Body of pancreas (tissue), 4 donors: ENCODE measurements at regions not wholly inside any gene's neighbourhood (a gene's known extent, or its start where the extent isn't known, plus 50 kb on each side); places are given as distances from the start of the nearest gene placed in this dataset.

Experiments used
- ATAC-seq: fragments of 150-250 bp; one replicate; pipeline ENCODE4 v1.9.1; 2016
- DNase-seq, 4 donors: peaks; one replicate each; pipeline ENCODE4 v3.0.0-alpha.2; 2019
- H3K27ac ChIP-seq, 4 donors: fragments of 200-600 bp; sonication (generic); 1 replicate in 3 of 4; 2 replicates in 1 of 4; pipeline versions ENCODE4 v1.5.1 to v1.6.1; 2016 to 2019; ENCODE audit warnings: mild to moderate bottlenecking in 1 of 4, mixed read lengths in 1 of 4, moderate library complexity in 1 of 4
- H3K27me3 ChIP-seq, 2 donors: fragments of 200-600 bp; sonication (generic); one replicate each; pipeline ENCODE4 v1.6.0; 2016; ENCODE audit warnings: mild to moderate bottlenecking in 1 of 2
- H3K36me3 ChIP-seq, 2 donors: fragments of 200-600 bp; sonication (generic); replicated peaks in 1 of 2; 2 replicates each; pipeline ENCODE4 v1.5.1; 2016; ENCODE audit warnings: low read depth in 2 of 2; ENCODE audit not compliant: insufficient read depth in 1 of 2
- H3K4me1 ChIP-seq: fragments of 200-600 bp; sonication (generic); one replicate; pipeline ENCODE4 v1.6.0; 2016
- H3K4me3 ChIP-seq, 2 donors: fragments of 200-600 bp; sonication (generic); 1 replicate in 1 of 2; 2 replicates in 1 of 2; pipeline ENCODE4 v1.5.1; 2016 to 2019
- H3K9me3 ChIP-seq, 3 donors: fragments of 200-600 bp; sonication (generic); 1 replicate in 2 of 3; 2 replicates in 1 of 3; pipeline ENCODE4 v1.5.1; 2016
- POLR2A ChIP-seq, 3 donors: fragments of 450-650 bp; IDR thresholded peaks; one replicate each; pipeline ENCODE4 v1.6.1; 2016; ENCODE audit warnings: antibody characterized with exemption in 3 of 3, mild to moderate bottlenecking in 2 of 3
- WGBS, 2 donors: methylation state at CpG; one replicate each; pipeline ENCODE4 v1.1.5; 2017; 5-methylcytosine and 5-hydroxymethylcytosine counted together
- intact Hi-C: fragments of 100-400 bp; cut with DNase I; formaldehyde crosslinking; loops from one replicate; pipeline ENCODE4 v1.15.1; 2023
- TF ChIP-seq, protein P1 (sequence below), 7 experiments: fragments of 450-650 bp in 4 of 7; fragments of 200-600 bp in 3 of 7; sonication (generic) in 3 of 7; IDR thresholded peaks; one replicate each; pipeline ENCODE4 v1.5.1; 2016 to 2019; ENCODE audit warnings: antibody characterized with exemption in 7 of 7

DNA sequence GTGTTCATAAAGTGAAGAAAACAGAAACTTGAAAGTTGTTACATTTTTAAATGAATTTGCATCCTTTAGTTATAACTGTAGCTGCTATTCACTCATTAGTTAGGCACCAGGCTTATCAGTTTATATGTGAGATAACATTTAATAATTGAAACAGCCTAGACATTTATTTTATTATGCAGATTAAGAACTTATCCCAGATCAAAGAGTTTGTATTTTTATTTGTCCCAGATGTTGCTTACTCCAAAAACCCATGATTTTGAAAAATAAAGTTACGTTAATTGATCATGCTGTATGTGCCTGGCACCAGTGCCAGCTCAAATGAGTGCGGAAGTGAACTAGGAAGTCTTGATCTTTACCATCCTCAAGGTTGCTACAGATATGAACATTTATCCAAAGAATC is 172.7 kb upstream of the CARD18 start:
- TF ChIP-seq, protein P1, sequence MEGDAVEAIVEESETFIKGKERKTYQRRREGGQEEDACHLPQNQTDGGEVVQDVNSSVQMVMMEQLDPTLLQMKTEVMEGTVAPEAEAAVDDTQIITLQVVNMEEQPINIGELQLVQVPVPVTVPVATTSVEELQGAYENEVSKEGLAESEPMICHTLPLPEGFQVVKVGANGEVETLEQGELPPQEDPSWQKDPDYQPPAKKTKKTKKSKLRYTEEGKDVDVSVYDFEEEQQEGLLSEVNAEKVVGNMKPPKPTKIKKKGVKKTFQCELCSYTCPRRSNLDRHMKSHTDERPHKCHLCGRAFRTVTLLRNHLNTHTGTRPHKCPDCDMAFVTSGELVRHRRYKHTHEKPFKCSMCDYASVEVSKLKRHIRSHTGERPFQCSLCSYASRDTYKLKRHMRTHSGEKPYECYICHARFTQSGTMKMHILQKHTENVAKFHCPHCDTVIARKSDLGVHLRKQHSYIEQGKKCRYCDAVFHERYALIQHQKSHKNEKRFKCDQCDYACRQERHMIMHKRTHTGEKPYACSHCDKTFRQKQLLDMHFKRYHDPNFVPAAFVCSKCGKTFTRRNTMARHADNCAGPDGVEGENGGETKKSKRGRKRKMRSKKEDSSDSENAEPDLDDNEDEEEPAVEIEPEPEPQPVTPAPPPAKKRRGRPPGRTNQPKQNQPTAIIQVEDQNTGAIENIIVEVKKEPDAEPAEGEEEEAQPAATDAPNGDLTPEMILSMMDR (IDR thresholded peaks at IDR 0.05): no peak
- TF ChIP-seq POLR2A (IDR thresholded peaks at IDR 0.05): no peak
- no peak overlapping the region for H3K27ac ChIP-seq
- DNase-seq: no peak
- WGBS, 2 donors: 80 to 98% methylated on average over 2 of the region's 2 CpGs
- no peaks in the 10 kb centered on the region for H3K4me1 ChIP-seq
- no peak for ATAC-seq
- no peaks in the 10 kb centered on the region for H3K27me3 ChIP-seq
- no peaks in the 10 kb centered on the region for H3K36me3 ChIP-seq
- intact Hi-C loops: no loop called here
- no peaks in the 10 kb centered on the region for H3K9me3 ChIP-seq
- no peak overlapping the region for H3K4me3 ChIP-seq

DNA sequence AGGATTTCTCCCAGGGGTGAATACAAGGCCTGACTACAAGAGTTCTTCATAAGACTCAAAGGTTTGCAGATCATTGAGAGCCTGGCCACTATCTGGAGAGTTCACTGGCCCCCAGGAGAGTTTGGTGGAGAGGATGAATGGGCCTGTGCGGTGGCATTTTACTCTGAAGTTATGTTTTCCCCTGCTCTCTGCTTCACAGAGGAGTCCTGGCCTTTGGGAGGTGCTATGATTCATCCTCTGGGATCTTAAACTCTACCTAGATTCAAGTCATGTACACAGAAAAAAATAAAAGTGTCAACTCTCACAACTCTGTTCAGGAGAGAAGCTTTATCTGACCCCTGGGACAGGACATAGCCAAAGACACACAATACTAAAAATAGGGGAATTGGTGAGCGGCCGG is 159.1 kb upstream of the CARD18 start:
- no peaks in the 10 kb centered on the region for H3K36me3 ChIP-seq
- no peaks in the 10 kb centered on the region for H3K27me3 ChIP-seq
- H3K27ac ChIP-seq: no peak overlapping the region
- TF ChIP-seq, protein P1 (IDR thresholded peaks at IDR 0.05): no peak
- TF ChIP-seq POLR2A (IDR thresholded peaks at IDR 0.05): no peak
- H3K4me3 ChIP-seq: no peak overlapping the region
- no peaks in the 10 kb centered on the region for H3K9me3 ChIP-seq
- intact Hi-C loops: no loop called here
- DNase-seq: no peak
- H3K4me1 ChIP-seq: no peaks in the 10 kb centered on the region
- ATAC-seq: no peak
- 96 to 97% methylated on average over 3 of the region's 3 CpGs for WGBS, 2 donors

DNA sequence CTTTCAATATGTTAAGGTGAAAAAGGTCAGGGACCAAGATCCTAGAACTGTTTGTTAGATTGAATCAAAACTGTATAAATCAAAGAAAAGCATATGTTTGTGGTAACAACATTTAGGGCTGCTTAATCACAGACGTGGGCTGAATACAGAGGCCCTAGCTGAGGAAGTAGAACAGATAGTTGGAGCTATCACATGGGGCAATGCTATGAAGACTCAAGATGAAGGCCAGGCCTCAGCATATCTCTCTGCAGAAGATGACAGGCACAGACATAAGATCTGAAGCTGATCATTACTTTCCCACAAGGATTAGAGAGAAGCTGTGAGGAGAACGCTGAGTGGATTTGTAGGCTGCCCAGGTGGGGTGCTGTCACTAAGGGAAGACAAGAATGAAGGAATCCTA is 158.6 kb upstream of the CARD18 start:
- Histone ChIP-seq H3K27ac (no peak overlapping the region), H3K36me3 (no peaks in the 10 kb centered on the region), H3K9me3 (no peaks in the 10 kb centered on the region), H3K4me3 (no peak overlapping the region), H3K4me1 (no peaks in the 10 kb centered on the region), H3K27me3 (no peaks in the 10 kb centered on the region)
- WGBS, 2 donors: 86 to 93% methylated on average over 2 of the region's 2 CpGs
- no peak for DNase-seq
- ATAC-seq: no peak
- intact Hi-C loops: no loop called here
- no peak for TF ChIP-seq POLR2A (IDR thresholded peaks at IDR 0.05)
- TF ChIP-seq, protein P1 (IDR thresholded peaks at IDR 0.05): no peak

DNA sequence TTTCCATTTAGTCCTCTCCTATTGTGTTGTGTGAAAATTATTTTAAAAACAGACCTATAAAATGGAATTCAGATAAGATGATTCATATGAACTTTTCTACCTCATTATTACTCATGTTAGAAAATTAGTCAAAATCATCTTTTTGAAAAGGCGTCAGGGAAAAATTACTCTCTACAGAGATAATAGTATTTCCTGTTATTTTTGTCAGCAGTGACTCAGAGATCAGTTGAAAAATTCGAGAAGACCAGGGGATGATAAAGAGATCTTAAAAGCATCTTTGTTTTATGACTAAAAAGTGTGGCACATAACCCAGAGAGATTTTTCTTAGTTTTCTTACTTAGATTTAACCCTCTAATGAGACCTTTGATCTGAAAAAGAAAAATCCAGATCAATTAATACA is 157.9 kb upstream of the CARD18 start:
- no peak for TF ChIP-seq POLR2A (IDR thresholded peaks at IDR 0.05)
- Histone ChIP-seq H3K27ac (no peak overlapping the region), H3K27me3 (no peaks in the 10 kb centered on the region), H3K36me3 (no peaks in the 10 kb centered on the region), H3K9me3 (no peaks in the 10 kb centered on the region), H3K4me3 (no peak overlapping the region), H3K4me1 (no peaks in the 10 kb centered on the region)
- 48 to 68% methylated on average over 2 of the region's 2 CpGs for whole genome bisulfite sequencing, 2 donors
- intact Hi-C loops: no loop called here
- no peak for DNase-seq
- ATAC-seq: no peak

DNA sequence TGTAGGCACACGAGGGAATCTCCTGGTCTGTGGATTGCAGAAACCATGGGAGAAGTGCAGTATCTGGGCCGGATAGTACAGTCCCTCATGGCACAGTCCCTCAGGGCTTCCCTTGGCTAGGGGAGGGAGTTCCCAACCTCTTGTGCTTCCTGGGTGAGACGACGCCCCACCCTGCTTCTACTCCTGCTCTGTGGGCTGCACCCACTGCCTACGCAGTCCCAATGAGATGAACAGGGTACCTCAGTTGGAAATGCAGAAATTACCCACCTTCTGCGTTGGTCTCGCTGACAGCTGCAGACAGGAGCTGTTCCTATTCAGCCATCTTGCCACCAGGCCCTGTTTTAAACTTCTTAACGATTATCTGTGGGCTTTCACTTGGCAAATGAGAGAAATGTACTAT is 157.2 kb upstream of the CARD18 start:
- H3K4me3 ChIP-seq: no peak overlapping the region
- ATAC-seq (no peak), DNase-seq (no peak)
- H3K4me1 ChIP-seq: no peaks in the 10 kb centered on the region
- no peaks in the 10 kb centered on the region for H3K36me3 ChIP-seq
- intact Hi-C loops: no loop called here
- no peaks in the 10 kb centered on the region for H3K9me3 ChIP-seq
- no peak overlapping the region for H3K27ac ChIP-seq
- 81 to 86% methylated on average over 8 of the region's 8 CpGs for WGBS, 2 donors
- TF ChIP-seq, protein P1 (IDR thresholded peaks at IDR 0.05): no peak
- TF ChIP-seq POLR2A (IDR thresholded peaks at IDR 0.05): no peak
- H3K27me3 ChIP-seq: no peaks in the 10 kb centered on the region
